ENCODE measurements at regions not wholly inside any gene's neighbourhood (a gene's known extent, or its start where the extent isn't known, plus 50 kb on each side); places are given as distances from the start of the nearest gene placed in this dataset.
"Not testable (repeated sequence)": the region's sequence is repeated elsewhere in the genome, so short reads cannot be mapped to it uniquely, and the experiment has no call there.

DNA sequence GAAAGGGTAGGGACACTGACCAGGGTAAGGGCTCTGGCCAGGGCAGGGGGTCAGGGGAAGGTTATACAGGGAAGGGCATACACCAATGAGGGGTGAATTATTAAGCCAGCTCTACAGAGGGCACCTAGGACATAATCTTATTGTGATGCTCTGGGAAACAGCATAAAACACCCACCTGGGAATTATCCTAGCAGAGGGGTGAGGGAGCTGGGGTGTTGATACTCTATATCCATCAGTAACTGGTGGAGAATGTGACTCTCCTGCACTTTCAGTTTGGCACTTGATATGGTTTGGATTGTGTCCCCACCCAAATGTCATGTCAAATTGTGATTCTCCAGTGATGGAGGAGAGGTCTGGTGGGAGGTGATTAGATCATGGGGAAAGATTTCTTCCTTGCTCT lies 291.2 kb downstream of the ASMT start:
- DNase-seq, result no peak

DNA sequence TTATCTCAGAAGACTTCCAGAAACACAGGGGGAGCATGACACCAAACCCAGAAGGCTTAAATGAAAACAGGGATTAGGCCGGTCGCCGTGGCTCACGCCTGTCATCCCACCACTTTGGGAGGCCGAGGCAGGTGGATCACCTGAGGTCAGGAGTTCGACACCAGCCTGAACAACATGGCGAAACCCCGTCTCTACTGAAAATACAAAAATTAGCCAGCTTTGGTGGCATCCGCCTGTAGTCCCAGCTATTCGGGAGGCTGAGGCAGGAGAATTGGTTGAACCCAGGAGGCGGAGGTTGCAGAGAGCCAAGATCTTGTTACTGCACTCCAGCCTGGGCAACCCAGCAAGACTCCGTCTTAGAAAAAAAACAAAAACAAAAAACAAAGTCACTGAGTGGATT lies 294.1 kb downstream of the ASMT start:
- not testable (repeated sequence) for DNase-seq

DNA sequence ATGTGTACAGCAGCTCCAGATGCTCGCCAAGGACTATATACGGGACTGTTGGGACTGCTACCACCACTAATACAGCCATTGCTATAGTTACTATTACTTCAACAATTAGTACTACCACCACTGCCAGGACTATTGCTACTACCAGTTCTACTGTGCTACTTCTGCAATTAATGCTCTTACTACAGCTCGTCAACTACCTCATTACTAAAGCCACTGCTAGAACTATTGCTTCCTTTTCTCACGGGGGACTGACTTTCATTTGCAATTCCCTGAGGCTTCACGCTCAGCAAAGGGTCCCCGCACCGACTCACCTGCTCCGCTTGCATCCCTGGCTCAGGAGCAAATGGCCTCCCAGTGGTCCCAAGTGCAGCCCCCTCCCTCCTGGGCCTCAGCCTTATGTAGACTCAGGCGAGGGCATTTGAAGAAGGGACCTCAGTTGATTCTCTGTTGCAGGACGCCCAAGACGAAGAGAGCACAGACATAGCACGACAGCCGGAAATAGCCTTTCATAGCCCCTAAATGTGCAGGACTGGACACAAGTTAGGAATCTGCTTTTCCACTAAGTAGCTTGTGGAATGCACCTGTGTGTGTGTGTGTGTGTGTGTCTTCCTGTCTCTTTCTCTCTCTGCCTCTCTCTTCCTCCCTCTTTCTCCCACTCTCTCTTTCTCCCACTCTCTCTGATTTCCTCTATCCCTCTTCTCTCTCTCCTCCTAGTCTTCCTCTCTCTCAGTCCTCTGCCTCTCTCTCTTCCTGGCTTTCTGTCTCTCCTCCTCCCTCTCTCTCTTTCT lies 294.8 kb downstream of the ASMT start:
- no peak for DNase-seq

DNA sequence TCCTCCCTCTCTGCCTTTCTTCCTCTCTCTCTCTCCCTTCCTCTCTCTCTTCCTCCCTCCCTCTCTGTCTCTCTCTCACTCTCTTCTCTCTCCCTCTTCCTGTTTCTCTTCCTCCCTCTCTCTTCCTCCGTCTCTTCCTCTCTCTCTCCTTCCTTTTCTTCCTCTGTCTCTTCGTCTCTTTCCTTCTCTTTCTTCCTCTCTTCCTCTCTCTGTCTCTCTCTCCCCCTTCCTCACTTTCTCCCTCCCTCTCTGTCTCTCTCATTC lies 295.3 kb downstream of the ASMT start:
- no peak for DNase-seq

DNA sequence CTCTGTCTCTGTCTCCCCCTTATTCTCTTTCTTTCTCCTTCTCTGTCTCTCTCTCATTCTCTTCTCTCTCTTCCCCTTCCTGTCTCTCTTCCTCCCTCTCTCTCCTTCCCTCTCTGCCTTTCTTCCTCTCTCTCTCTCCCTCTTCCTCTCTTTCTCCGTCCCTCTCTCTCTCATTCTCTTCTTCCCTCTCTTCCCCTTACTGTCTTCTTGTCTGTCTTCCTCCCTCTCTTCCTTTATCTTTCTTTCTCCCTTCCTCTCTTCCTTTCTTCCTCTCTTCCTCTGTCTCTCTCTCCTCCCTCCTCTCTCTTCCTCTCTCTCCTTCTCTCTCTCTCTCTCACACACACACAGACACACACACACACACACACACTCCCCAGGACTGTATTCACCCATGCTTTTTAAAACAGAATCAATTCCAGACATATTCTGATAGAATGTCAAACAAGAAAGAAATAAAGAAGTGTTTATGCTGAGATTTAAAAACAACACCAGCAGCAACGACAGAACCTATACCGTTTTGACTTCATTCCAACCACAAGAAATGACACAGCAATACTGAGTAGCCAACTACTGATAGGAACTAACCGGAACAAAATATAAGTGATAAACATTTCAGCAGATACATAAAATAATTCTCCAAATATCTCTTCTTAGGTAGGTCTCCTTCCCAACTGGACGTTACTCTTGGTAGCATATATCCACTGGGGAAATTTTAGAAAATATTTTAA lies 296.7 kb downstream of the ASMT start:
- DNase-seq, result no peak

DNA sequence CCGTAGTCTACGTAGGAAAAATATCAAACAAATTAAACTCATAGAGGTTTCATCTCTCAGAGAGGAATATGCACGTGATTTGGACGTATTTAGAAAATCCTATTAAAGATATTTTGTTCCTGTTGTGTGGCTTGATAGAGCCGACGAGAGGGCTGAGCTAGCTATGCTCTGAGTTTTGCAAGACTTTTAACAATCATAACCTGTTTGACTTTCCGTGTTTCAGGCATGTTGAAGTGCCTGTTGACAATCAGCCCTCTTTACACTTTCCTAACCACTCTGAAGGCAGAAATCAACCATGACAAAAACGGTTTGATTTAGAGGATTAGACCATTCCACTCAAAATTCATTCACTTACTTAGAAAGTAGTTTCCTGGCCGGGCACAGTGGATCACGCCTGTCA lies 297.3 kb downstream of the ASMT start:
- no peak for DNase-seq

DNA sequence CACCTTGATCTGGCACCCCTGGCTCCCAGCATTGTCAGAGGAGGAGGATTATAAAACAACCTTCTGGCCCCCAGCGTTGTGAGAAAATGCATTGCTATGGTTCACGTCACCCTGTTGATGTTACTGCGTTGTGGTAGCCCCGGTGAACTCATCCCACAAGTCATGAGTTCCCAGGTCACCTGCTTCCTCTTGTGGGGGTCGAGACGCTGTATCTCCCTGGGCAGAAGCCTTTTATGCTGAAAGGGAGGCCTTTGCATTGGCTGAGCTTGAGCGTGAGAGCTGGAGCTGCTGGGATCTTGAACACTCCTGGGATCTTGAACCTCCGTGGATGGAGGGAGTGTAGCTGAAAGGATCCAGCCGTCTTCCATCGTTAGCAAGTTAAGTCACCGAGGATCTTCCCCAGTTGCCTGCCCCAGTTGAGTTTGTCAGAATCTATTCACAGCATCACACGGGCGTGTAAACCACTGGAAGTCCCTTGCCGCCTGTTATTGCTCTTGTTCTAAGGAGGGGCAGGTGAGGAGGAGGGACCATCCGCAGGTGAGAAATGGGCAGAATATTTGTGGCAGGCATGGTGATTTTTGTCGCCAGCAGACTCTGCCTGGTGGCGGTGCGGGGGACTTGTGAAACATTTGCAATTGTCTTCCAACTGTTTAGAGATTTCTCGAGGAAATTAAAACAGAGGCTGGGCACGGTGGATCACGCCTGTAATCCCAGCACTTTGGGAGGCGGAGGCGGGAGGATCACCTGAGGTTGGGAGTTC lies 299.9 kb downstream of the ASMT start:
- no peak for DNase-seq

DNA sequence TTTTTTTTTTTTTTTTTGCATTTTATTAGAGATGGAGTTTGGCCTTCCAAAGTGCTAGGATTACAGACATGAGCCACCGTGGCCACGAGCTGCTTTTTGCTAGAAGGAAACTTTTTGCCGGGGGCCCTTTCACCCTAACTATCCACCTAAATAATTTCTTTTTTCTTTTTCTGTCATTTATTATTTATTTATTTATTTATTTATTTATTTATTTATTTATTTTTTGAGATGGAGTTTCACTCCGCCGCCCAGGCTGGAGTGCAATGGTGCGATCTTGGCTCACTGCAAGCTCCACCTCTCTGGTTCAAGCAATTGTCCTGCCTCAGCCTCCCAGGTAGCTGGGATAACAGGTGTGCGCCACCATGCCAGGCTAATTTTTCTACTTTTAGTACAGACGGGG lies 303.9 kb downstream of the ASMT start:
- DNase-seq, result no peak

DNA sequence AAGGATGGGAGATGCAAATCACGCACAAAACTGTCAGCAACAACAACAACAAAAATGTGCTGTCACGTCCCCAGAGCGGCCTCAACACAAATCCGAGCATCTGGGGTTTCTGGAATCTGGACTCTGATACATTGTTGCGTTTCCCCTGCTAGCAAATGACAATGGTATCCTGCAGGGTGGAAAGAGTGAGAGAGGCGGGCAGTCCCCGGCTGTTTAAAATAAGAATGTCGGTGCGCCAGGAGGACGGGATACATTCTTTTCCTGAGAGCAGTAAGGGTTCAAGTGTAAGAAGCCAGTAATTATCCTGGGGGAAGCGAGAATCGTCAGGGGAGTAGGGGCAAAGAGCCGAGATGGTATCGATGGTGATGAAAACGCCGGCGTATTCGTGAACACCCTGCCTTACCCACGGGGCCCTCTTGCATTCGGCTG lies 310.2 kb downstream of the ASMT start:
- DNase-seq, result no peak

DNA sequence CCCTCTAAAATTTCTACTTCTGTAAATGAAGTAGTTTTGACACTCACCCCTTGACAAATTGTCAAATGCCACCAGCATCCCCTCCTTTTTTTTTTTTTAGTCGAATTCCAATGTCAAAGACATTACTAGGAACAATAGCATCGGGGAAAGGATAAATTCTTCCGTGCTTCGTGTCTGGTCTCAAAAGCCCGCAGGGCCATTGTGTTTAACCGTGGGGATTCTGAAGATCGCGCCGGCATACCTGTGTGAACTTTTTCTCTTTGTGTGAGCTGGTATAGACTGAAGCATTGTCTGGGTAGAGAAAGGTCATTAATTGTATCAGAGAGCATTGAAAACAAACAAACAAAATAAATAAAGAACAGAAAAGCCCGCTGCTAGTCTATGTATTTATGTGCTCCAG lies 313.9 kb downstream of the ASMT start:
- DNase-seq, result no peak

DNA sequence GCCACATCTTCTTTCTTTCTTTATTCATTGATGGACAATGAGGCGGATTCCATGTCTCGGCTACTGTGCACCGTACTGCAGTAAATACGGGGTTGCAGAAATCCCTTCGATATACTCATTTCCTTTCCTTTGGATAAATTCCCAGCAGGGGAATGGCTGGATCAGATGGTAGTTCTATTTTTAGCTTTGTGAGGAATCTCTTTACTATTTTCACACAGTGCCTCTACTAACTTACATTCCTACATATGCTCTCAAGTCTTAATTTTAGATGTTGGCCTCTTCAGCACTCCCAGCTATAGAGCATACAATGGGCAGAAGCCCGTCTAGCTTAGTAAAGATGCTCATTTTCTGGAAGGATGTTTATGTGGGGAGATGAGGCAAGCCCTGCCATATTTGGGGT lies 317.4 kb downstream of the ASMT start:
- DNase-seq, result no peak

DNA sequence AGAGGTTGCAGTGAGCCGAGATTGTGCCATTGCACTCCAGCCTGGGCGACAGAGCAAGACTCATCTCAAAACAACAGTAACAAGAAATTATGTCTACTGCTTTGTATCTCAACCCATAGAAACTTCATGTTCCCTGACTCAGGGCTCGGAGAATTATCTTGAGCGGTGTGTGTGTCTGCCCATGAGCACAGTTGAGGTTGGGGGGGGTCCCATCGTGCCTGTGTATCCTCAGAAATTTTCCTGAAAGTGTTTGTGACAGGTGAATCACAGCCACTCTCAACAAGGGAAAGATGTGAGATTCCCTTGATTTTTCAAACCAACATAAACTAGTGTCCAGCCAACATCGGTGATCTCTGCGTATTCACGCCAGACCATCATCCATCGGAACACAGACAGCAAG lies 319.1 kb downstream of the ASMT start:
- no peak for DNase-seq

DNA sequence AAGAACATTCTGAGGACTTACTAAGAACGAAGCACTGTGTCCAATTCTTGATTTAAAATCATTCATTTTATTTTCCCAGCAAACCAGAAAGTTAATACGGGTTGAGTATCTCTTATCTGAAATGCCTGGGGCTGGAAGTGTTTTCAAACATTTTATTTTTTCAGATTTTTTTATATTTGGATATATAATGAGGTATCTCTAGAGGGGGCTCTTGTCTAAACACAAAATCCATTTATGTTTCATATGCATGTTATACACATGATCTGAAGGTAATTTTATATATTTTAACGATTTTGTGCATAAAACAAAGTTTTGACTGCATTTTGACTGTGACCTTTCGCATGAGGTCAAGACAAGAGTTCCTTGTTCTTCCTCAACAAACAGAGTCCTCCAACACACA lies 320.9 kb downstream of the ASMT start:
- no peak for DNase-seq

DNA sequence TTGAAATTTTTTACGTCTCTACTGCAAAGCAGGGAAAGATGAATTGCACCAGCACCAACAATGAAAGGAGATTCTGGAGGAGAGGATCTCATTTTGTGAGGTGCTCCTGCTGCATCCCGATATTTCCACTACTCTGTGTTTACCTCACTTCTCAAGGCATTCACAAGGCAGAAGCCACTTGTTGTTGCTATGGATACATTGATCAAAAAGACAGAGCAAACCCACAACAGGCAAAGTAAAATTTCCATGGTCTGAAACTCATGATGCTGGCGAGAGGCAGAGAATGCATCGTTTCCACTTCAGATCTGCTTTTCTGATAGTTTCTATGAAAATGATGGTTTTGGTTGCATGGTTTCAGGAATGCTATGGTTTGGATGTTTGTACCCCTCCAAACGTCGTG lies 323.3 kb downstream of the ASMT start:
- no peak for DNase-seq

DNA sequence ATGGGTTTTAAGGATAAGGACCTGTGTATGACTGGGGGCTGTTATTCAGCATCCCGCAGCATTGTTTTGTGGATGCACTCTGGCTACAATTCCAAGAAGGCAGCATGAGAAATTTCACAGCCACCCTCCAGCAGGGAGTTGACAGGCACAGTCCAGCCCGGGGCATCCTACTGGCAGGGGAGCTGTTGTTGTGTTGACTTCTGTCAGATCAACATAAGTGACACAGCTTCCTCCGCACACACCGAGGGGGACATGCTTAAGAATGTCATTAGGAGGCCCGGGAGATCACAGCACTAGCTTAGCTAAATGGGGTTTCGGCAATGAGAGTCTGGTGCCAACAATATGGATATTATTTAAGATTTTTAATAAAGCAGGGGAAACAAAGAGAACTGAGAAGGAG lies 326.5 kb downstream of the ASMT start:
- DNase-seq, result no peak

DNA sequence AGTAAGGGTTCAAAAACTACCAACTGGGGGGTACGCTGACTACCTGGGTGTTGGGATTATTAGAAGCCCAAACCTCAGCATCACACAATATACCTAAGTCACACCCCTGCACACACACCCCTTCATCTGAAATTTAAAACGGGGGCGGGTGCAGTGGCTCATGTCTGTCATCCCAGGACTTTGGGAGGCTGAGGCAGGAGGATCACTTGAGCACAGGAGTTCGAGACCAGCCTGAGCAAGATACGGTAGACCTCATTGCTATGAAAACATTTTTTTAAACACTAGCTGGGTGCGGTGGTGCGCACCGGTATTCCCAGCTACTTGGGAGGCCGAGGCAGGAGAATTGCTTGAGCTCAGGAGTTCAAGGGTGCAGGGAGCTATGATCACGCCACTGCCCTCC lies 331.0 kb downstream of the ASMT start:
- DNase-seq, result no peak

DNA sequence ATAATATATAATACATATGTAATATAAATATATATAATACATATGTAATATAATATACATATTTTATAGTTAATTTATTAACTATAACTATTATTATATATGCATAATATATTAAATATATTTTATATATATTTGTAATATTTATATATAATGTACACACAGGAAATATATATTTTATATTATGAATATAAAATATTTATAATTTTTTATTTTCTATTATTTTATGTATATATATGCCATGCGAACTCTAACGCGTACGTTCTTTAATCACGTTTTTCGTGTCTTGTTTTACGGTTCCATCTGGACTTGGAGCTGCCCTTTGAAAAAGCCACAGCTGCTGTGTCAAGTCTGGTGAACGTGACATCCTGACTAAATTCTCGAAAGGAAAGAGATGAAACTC lies 332.1 kb downstream of the ASMT start:
- DNase-seq, result no peak

All from DMS53 (cell line).